ENCODE measurements at regions not wholly inside any gene's neighbourhood (a gene's known extent, or its start where the extent isn't known, plus 50 kb on each side); places are given as distances from the start of the nearest gene placed in this dataset.
A peak's percentile ranks its signal among the peaks of the same experiment; 100 is the strongest.

- Histone ChIP-seq H2BK20ac (ENCODE audit: low read depth, low read length) (no peak overlapping the region), H3K9ac (ENCODE audit: low read depth, low read length) (no peak overlapping the region), H4K5ac (ENCODE audit: low read depth, low read length) (no peak overlapping the region), H2BK15ac (ENCODE audit: low read depth, low read length) (no peak overlapping the region), H3K4me2 (ENCODE audit: low read depth, low read length) (no peak overlapping the region), H2AK5ac (ENCODE audit: low read depth, low read length) (no peak overlapping the region), H3K36me3 (ENCODE audit: control insufficient read depth, insufficient read depth, low read length) (no peaks in the 10 kb centered on the region), H3K79me1 (ENCODE audit: low read depth in 1 of 2, low read length in 2 of 2) (no peaks in the 10 kb centered on the region), H4K8ac (ENCODE audit: low read depth in 2 of 2, low read length in 2 of 2) (no peak overlapping the region), H2AK9ac (replicated peaks; ENCODE audit: low read depth, low read length, poor library complexity) (no peak overlapping the region), H3K27me3 (ENCODE audit: control insufficient read depth, insufficient read depth, low read length) (no peaks in the 10 kb centered on the region; the same call in none of the 2 replicates), H3K9me3 (ENCODE audit: control insufficient read depth, insufficient read depth, low read length) (no peaks in the 10 kb centered on the region), H3K9me1 (ENCODE audit: insufficient read depth, low read length) (no peaks in the 10 kb centered on the region), H2BK5ac (ENCODE audit: low read depth, low read length, poor library complexity, severe bottlenecking) (no peak overlapping the region), H3K4ac (ENCODE audit: low read depth, low read length) (no peak overlapping the region), H3K23ac (ENCODE audit: low read depth, low read length) (no peak overlapping the region), H3K27ac (ENCODE audit: insufficient read depth, low read length) (no peak overlapping the region), H3K18ac (ENCODE audit: low read depth, low read length) (no peak overlapping the region), H3K4me3 (ENCODE audit: insufficient read depth, low read depth, low read length) (no peak overlapping the region), H2AFZ (replicated peaks; ENCODE audit: low read length, poor library complexity) (no peak overlapping the region), H2BK120ac (ENCODE audit: low read depth, low read length) (no peak overlapping the region), H3K14ac (replicated peaks; ENCODE audit: low read depth, low read length) (no peak overlapping the region), H3K4me1 (ENCODE audit: control insufficient read depth, insufficient read depth, low read length) (no peaks in the 10 kb centered on the region), H4K91ac (ENCODE audit: insufficient read depth, low read depth, low read length) (no peak overlapping the region), H3K56ac (ENCODE audit: extremely low read depth, insufficient read depth, low read length) (no peak overlapping the region), H4K20me1 (ENCODE audit: insufficient read depth, low read length) (no peaks in the 10 kb centered on the region)
- no TSS peak for BruUV-seq (replicated peaks)
- dilution Hi-C loops (cut with HindIII; ENCODE audit: low sequenced_read_pairs, unreplicated experiment) = no loop called here
- in situ Hi-C loops (cut with MboI; ENCODE audit: low sequenced_read_pairs) = no loop called here
- CTCF ChIA-PET = interaction anchor here (0.6 kb wide), 1 partner anchor 1207 kb away, joined by 8 read pairs; no protein-coding TSS in a partner anchor
- DNase-seq (peak; percentile 13), ATAC-seq (ENCODE audit: low read depth) (no peak)
- intact Hi-C loops (cut with micrococcal nuclease) = no loop called here
- POLR2A ChIA-PET (ENCODE audit: unreplicated experiment) = no interaction called here
- TF ChIP-seq USF2 (IDR thresholded peaks at IDR 0.05; ENCODE audit: low read depth, low read length) (no peak), CHD1 (IDR thresholded peaks at IDR 0.05; ENCODE audit: low read depth, low read length) (no peak), CEBPB (IDR thresholded peaks at IDR 0.05; ENCODE audit: low read depth, low read length) (peak; percentile 64; the same call in 1 of the 2 replicates), ELK1 (IDR thresholded peaks at IDR 0.05; ENCODE audit: borderline replicate concordance, low read depth, low read length) (no peak), NFE2L2 (IDR thresholded peaks at IDR 0.05; ENCODE audit: low read depth, low read length) (no peak), SMC3 (IDR thresholded peaks at IDR 0.05; ENCODE audit: low read depth, low read length) (no peak)
These were observed 52.9 kb upstream of the NCOA1 start for GRCh38 chr2:24438106-24438505.

Measured in IMR-90 (cell line).